ENCODE measurements at regions not wholly inside any gene's neighbourhood (a gene's known extent, or its start where the extent isn't known, plus 50 kb on each side); places are given as distances from the start of the nearest gene placed in this dataset.

- Histone ChIP-seq H3K27ac (ENCODE audit: low read depth, low read length) (no peak overlapping the region), H3K36me3 (ENCODE audit: control insufficient read depth in 3 of 3, insufficient read depth in 3 of 3, low read length in 3 of 3) (no peaks in the 10 kb centered on the region), H3K9me3 (ENCODE audit: control insufficient read depth in 3 of 3, low read length in 3 of 3) (no peaks in the 10 kb centered on the region), H3K9ac (ENCODE audit: low read depth in 1 of 3, low read length in 3 of 3) (no peak overlapping the region), H3K27me3 (ENCODE audit: control insufficient read depth in 3 of 3, insufficient read depth in 3 of 3, low read length in 3 of 3) (no peaks in the 10 kb centered on the region), H3K4me1 (ENCODE audit: control insufficient read depth in 3 of 3, insufficient read depth in 3 of 3, low read length in 3 of 3) (no peaks in the 10 kb centered on the region), H3K4me3 (ENCODE audit: low read length in 3 of 3) (no peak overlapping the region)
These were observed 1079.3 kb downstream of the EPHA7 start for GRCh38 chr6:92339936-92340640.

GRCh38 chr6:92337571-92337970, 1081.8 kb downstream of the EPHA7 start:
- Histone ChIP-seq H3K4me1 (ENCODE audit: control insufficient read depth in 3 of 3, insufficient read depth in 3 of 3, low read length in 3 of 3) (no peaks in the 10 kb centered on the region), H3K27ac (ENCODE audit: low read depth, low read length) (no peak overlapping the region), H3K9me3 (ENCODE audit: control insufficient read depth in 3 of 3, low read length in 3 of 3) (no peaks in the 10 kb centered on the region), H3K27me3 (ENCODE audit: control insufficient read depth in 3 of 3, insufficient read depth in 3 of 3, low read length in 3 of 3) (no peaks in the 10 kb centered on the region), H3K36me3 (ENCODE audit: control insufficient read depth in 3 of 3, insufficient read depth in 3 of 3, low read length in 3 of 3) (no peaks in the 10 kb centered on the region), H3K4me3 (ENCODE audit: low read length in 3 of 3) (no peak overlapping the region), H3K9ac (ENCODE audit: low read depth in 1 of 3, low read length in 3 of 3) (no peak overlapping the region)

GRCh38 chr6:92329208-92329847, 1090.0 kb downstream of the EPHA7 start:
- no peaks in the 10 kb centered on the region for H3K27me3 ChIP-seq (ENCODE audit: control insufficient read depth in 3 of 3, insufficient read depth in 3 of 3, low read length in 3 of 3)
- H3K36me3 ChIP-seq (ENCODE audit: control insufficient read depth in 3 of 3, insufficient read depth in 3 of 3, low read length in 3 of 3) = no peaks in the 10 kb centered on the region
- no peaks in the 10 kb centered on the region for H3K9me3 ChIP-seq (ENCODE audit: control insufficient read depth in 3 of 3, low read length in 3 of 3)
- no peaks in the 10 kb centered on the region for H3K4me1 ChIP-seq (ENCODE audit: control insufficient read depth in 3 of 3, insufficient read depth in 3 of 3, low read length in 3 of 3)
- no peak overlapping the region for H3K4me3 ChIP-seq (ENCODE audit: low read length in 3 of 3)
- no peak overlapping the region for H3K27ac ChIP-seq (ENCODE audit: low read depth, low read length)
- no peak overlapping the region for H3K9ac ChIP-seq (ENCODE audit: low read depth in 1 of 3, low read length in 3 of 3)

- Histone ChIP-seq H3K27me3 (ENCODE audit: control insufficient read depth in 3 of 3, insufficient read depth in 3 of 3, low read length in 3 of 3) (no peaks in the 10 kb centered on the region), H3K4me1 (ENCODE audit: control insufficient read depth in 3 of 3, insufficient read depth in 3 of 3, low read length in 3 of 3) (no peaks in the 10 kb centered on the region), H3K9ac (ENCODE audit: low read depth in 1 of 3, low read length in 3 of 3) (no peak overlapping the region), H3K9me3 (ENCODE audit: control insufficient read depth in 3 of 3, low read length in 3 of 3) (no peaks in the 10 kb centered on the region), H3K27ac (ENCODE audit: low read depth, low read length) (no peak overlapping the region), H3K36me3 (ENCODE audit: control insufficient read depth in 3 of 3, insufficient read depth in 3 of 3, low read length in 3 of 3) (no peaks in the 10 kb centered on the region), H3K4me3 (ENCODE audit: low read length in 3 of 3) (no peak overlapping the region)
These were observed 1104.0 kb downstream of the EPHA7 start for GRCh38 chr6:92315312-92315711.

GRCh38 chr6:92297101-92297500, 1122.3 kb downstream of the EPHA7 start:
- H3K36me3 ChIP-seq (ENCODE audit: control insufficient read depth in 3 of 3, insufficient read depth in 3 of 3, low read length in 3 of 3) = no peaks in the 10 kb centered on the region
- no peaks in the 10 kb centered on the region for H3K27me3 ChIP-seq (ENCODE audit: control insufficient read depth in 3 of 3, insufficient read depth in 3 of 3, low read length in 3 of 3)
- no peak overlapping the region for H3K4me3 ChIP-seq (ENCODE audit: low read length in 3 of 3)
- H3K4me1 ChIP-seq (ENCODE audit: control insufficient read depth in 3 of 3, insufficient read depth in 3 of 3, low read length in 3 of 3) = no peaks in the 10 kb centered on the region
- H3K27ac ChIP-seq (ENCODE audit: low read depth, low read length) = no peak overlapping the region
- H3K9me3 ChIP-seq (ENCODE audit: control insufficient read depth in 3 of 3, low read length in 3 of 3) = no peaks in the 10 kb centered on the region
- no peak overlapping the region for H3K9ac ChIP-seq (ENCODE audit: low read depth in 1 of 3, low read length in 3 of 3)

GRCh38 chr6:92292067-92292466, 1127.3 kb downstream of the EPHA7 start:
- H3K9ac ChIP-seq (ENCODE audit: low read depth in 1 of 3, low read length in 3 of 3) = no peak overlapping the region

GRCh38 chr6:92289831-92290230, 1129.5 kb downstream of the EPHA7 start:
- H3K4me1 ChIP-seq (ENCODE audit: control insufficient read depth in 3 of 3, insufficient read depth in 3 of 3, low read length in 3 of 3) = no peaks in the 10 kb centered on the region
- H3K27ac ChIP-seq (ENCODE audit: low read depth, low read length) = no peak overlapping the region
- no peak overlapping the region for H3K9ac ChIP-seq (ENCODE audit: low read depth in 1 of 3, low read length in 3 of 3)
- H3K4me3 ChIP-seq (ENCODE audit: low read length in 3 of 3) = no peak overlapping the region
- no peaks in the 10 kb centered on the region for H3K27me3 ChIP-seq (ENCODE audit: control insufficient read depth in 3 of 3, insufficient read depth in 3 of 3, low read length in 3 of 3)
- H3K36me3 ChIP-seq (ENCODE audit: control insufficient read depth in 3 of 3, insufficient read depth in 3 of 3, low read length in 3 of 3) = no peaks in the 10 kb centered on the region
- no peaks in the 10 kb centered on the region for H3K9me3 ChIP-seq (ENCODE audit: control insufficient read depth in 3 of 3, low read length in 3 of 3)

More at GRCh38 chr6:92292067-92292466, 1127.3 kb downstream of the EPHA7 start:
- no peaks in the 10 kb centered on the region for H3K9me3 ChIP-seq (ENCODE audit: control insufficient read depth in 3 of 3, low read length in 3 of 3)
- H3K27me3 ChIP-seq (ENCODE audit: control insufficient read depth in 3 of 3, insufficient read depth in 3 of 3, low read length in 3 of 3) = no peaks in the 10 kb centered on the region
- no peak overlapping the region for H3K27ac ChIP-seq (ENCODE audit: low read depth, low read length)
- H3K36me3 ChIP-seq (ENCODE audit: control insufficient read depth in 3 of 3, insufficient read depth in 3 of 3, low read length in 3 of 3) = no peaks in the 10 kb centered on the region
- no peak overlapping the region for H3K4me3 ChIP-seq (ENCODE audit: low read length in 3 of 3)
- H3K4me1 ChIP-seq (ENCODE audit: control insufficient read depth in 3 of 3, insufficient read depth in 3 of 3, low read length in 3 of 3) = no peaks in the 10 kb centered on the region

- H3K9ac ChIP-seq (ENCODE audit: low read depth in 1 of 3, low read length in 3 of 3) = no peak overlapping the region
- H3K27me3 ChIP-seq (ENCODE audit: control insufficient read depth in 3 of 3, insufficient read depth in 3 of 3, low read length in 3 of 3) = no peaks in the 10 kb centered on the region
- no peaks in the 10 kb centered on the region for H3K4me1 ChIP-seq (ENCODE audit: control insufficient read depth in 3 of 3, insufficient read depth in 3 of 3, low read length in 3 of 3)
- H3K27ac ChIP-seq (ENCODE audit: low read depth, low read length) = no peak overlapping the region
- H3K4me3 ChIP-seq (ENCODE audit: low read length in 3 of 3) = no peak overlapping the region
- no peaks in the 10 kb centered on the region for H3K36me3 ChIP-seq (ENCODE audit: control insufficient read depth in 3 of 3, insufficient read depth in 3 of 3, low read length in 3 of 3)
- H3K9me3 ChIP-seq (ENCODE audit: control insufficient read depth in 3 of 3, low read length in 3 of 3) = no peaks in the 10 kb centered on the region
These were observed 1137.7 kb downstream of the EPHA7 start for GRCh38 chr6:92281571-92282076.

GRCh38 chr6:92275150-92275549, 1144.2 kb downstream of the EPHA7 start:
- Histone ChIP-seq H3K4me1 (ENCODE audit: control insufficient read depth in 3 of 3, insufficient read depth in 3 of 3, low read length in 3 of 3) (no peaks in the 10 kb centered on the region), H3K27ac (ENCODE audit: low read depth, low read length) (no peak overlapping the region), H3K36me3 (ENCODE audit: control insufficient read depth in 3 of 3, insufficient read depth in 3 of 3, low read length in 3 of 3) (no peaks in the 10 kb centered on the region), H3K27me3 (ENCODE audit: control insufficient read depth in 3 of 3, insufficient read depth in 3 of 3, low read length in 3 of 3) (no peaks in the 10 kb centered on the region), H3K4me3 (ENCODE audit: low read length in 3 of 3) (no peak overlapping the region), H3K9ac (ENCODE audit: low read depth in 1 of 3, low read length in 3 of 3) (no peak overlapping the region), H3K9me3 (ENCODE audit: control insufficient read depth in 3 of 3, low read length in 3 of 3) (no peaks in the 10 kb centered on the region)

GRCh38 chr6:92274588-92274987, 1144.8 kb downstream of the EPHA7 start:
- Histone ChIP-seq H3K27me3 (ENCODE audit: control insufficient read depth in 3 of 3, insufficient read depth in 3 of 3, low read length in 3 of 3) (no peaks in the 10 kb centered on the region), H3K9me3 (ENCODE audit: control insufficient read depth in 3 of 3, low read length in 3 of 3) (no peaks in the 10 kb centered on the region), H3K4me3 (ENCODE audit: low read length in 3 of 3) (no peak overlapping the region), H3K36me3 (ENCODE audit: control insufficient read depth in 3 of 3, insufficient read depth in 3 of 3, low read length in 3 of 3) (no peaks in the 10 kb centered on the region), H3K4me1 (ENCODE audit: control insufficient read depth in 3 of 3, insufficient read depth in 3 of 3, low read length in 3 of 3) (no peaks in the 10 kb centered on the region), H3K27ac (ENCODE audit: low read depth, low read length) (no peak overlapping the region), H3K9ac (ENCODE audit: low read depth in 1 of 3, low read length in 3 of 3) (no peak overlapping the region)

Measured in skeletal muscle tissue (tissue), 3 donors.